B cell (primary cell): ENCODE measurements at regions not wholly inside any gene's neighbourhood (a gene's known extent, or its start where the extent isn't known, plus 50 kb on each side); places are given as distances from the start of the nearest gene placed in this dataset.

ENCODE experiments used
- ATAC-seq: fragments of 200-7000 bp; cut with Tn5 transposase; one replicate; pipeline ENCODE4 v1.10.0; 2021; ENCODE audit warnings: low read depth, mild to moderate bottlenecking, moderate number of reproducible peaks, moderate library complexity
- CTCF ChIA-PET: fragments of 350-600 bp; sonication (Branson Sonifier 250); formaldehyde crosslinking; loops from one replicate; lab custom pipeline; 2021; ENCODE audit warnings: antibody characterized with exemption, inconsistent platforms; lab: Charles Lee
- POLR2A ChIA-PET: fragments of 350-600 bp; sonication (Branson Sonifier 250); formaldehyde crosslinking; loops from one replicate; lab custom pipeline; 2021; ENCODE audit warnings: antibody characterized with exemption; lab: Charles Lee
- DNase-seq: peaks from one replicate; pipeline ENCODE4 v3.0.0; 2013
- H2AFZ ChIP-seq: 2 replicates; pipeline ENCODE4 v1.6.1; 2012; ENCODE audit warnings: mild to moderate bottlenecking, low read depth, low read length; ENCODE audit not compliant: insufficient read depth, poor library complexity, severe bottlenecking
- H3K27ac ChIP-seq, 2 donors: 1 replicate in 1 of 2; 2 replicates in 1 of 2; pipeline ENCODE4 v1.5.1; 2012 to 2013; ENCODE audit warnings: low read length in 2 of 2, mild to moderate bottlenecking in 2 of 2, moderate library complexity in 1 of 2
- H3K27me3 ChIP-seq, 4 experiments: fragments of 200-600 bp in 1 of 4; sonication (generic) in 1 of 4; replicated peaks in 1 of 4; 1 replicate in 2 of 4; 2 replicates in 2 of 4; pipeline versions ENCODE4 v1.6.1 to v1.7.0; 2013 to 2016; ENCODE audit warnings: low read length in 3 of 4, mild to moderate bottlenecking in 2 of 4, mixed read lengths in 1 of 4, moderate library complexity in 1 of 4; ENCODE audit not compliant: insufficient read depth in 4 of 4, control insufficient read depth in 3 of 4; ENCODE audit errors: control extremely low read depth in 1 of 4
- H3K36me3 ChIP-seq, 2 experiments: replicated peaks in 1 of 2; 1 replicate in 1 of 2; 2 replicates in 1 of 2; pipeline versions ENCODE4 v1.6.1 to v1.7.1; 2013; ENCODE audit warnings: low read length in 1 of 2; ENCODE audit not compliant: insufficient read depth in 2 of 2, control insufficient read depth in 1 of 2; ENCODE audit errors: control extremely low read depth in 1 of 2, extremely low read depth in 1 of 2
- H3K4me1 ChIP-seq, 2 donors: fragments of 200-600 bp in 1 of 2; sonication (generic) in 1 of 2; 1 replicate in 1 of 2; 2 replicates in 1 of 2; pipeline versions ENCODE4 v1.5.1 to v1.6.1; 2013 to 2017; ENCODE audit warnings: low read length in 2 of 2; ENCODE audit not compliant: control insufficient read depth in 2 of 2, insufficient read depth in 2 of 2
- H3K4me2 ChIP-seq: replicated peaks from 2 replicates; pipeline ENCODE3; 2012; ENCODE audit warnings: mild to moderate bottlenecking, low read depth, low read length; ENCODE audit not compliant: poor library complexity, severe bottlenecking
- H3K4me3 ChIP-seq, 5 experiments: fragments of 200-600 bp in 1 of 5; sonication (generic) in 1 of 5; 1 replicate in 3 of 5; 2 replicates in 2 of 5; pipeline versions ENCODE4 v1.5.1 to v1.7.0; 2011 to 2016; ENCODE audit warnings: low read length in 4 of 5, mild to moderate bottlenecking in 4 of 5, low read depth in 2 of 5, control low read depth in 1 of 5, moderate library complexity in 1 of 5; ENCODE audit not compliant: insufficient read depth in 1 of 5; ENCODE audit errors: control extremely low read depth in 1 of 5, extremely low read depth in 1 of 5
- H3K79me2 ChIP-seq: fragments of 200-600 bp; sonication (generic); one replicate; pipeline ENCODE4 v1.6.0; 2016; ENCODE audit warnings: low read length; ENCODE audit not compliant: control insufficient read depth, insufficient read depth
- H3K9ac ChIP-seq: fragments of 200-600 bp; sonication (generic); 2 replicates; pipeline ENCODE4 v1.6.1; 2017; ENCODE audit warnings: mild to moderate bottlenecking, low read length, moderate library complexity
- H3K9me3 ChIP-seq, 3 donors: one replicate each; pipeline versions ENCODE4 v1.6.1 to v1.7.1; 2013; ENCODE audit warnings: low read length in 2 of 3; ENCODE audit not compliant: control insufficient read depth in 2 of 3, insufficient read depth in 1 of 3; ENCODE audit errors: control extremely low read depth in 1 of 3
- H4K20me1 ChIP-seq: 2 replicates; pipeline ENCODE4 v1.6.0; 2012; ENCODE audit warnings: mild to moderate bottlenecking, low read length; ENCODE audit not compliant: insufficient read depth, control insufficient read depth, poor library complexity, severe bottlenecking
- H3K27ac Mint-ChIP-seq: one replicate; pipeline ENCODE4 v1.8.0; 2021; ENCODE audit warnings: mixed read lengths
- H3K27me3 Mint-ChIP-seq: one replicate; pipeline ENCODE4 v1.8.0; 2021; ENCODE audit warnings: mixed read lengths
- H3K4me1 Mint-ChIP-seq: one replicate; pipeline ENCODE4 v1.8.0; 2021; ENCODE audit warnings: mixed read lengths
- H3K4me3 Mint-ChIP-seq: one replicate; pipeline ENCODE4 v1.8.0; 2021; ENCODE audit warnings: mixed read lengths
- H3K9me3 Mint-ChIP-seq: one replicate; pipeline ENCODE4 v1.8.0; 2022; ENCODE audit warnings: mixed read lengths; ENCODE audit not compliant: insufficient read depth
- CTCF ChIP-seq: fragments of 200-600 bp; IDR thresholded peaks from one replicate; pipeline ENCODE4 v1.8.0; 2022; ENCODE audit warnings: antibody characterized with exemption, mild to moderate bottlenecking
- EZH2 ChIP-seq: IDR thresholded peaks from 2 replicates; pipeline ENCODE4 v1.6.1; 2012; ENCODE audit warnings: borderline replicate concordance, low read depth, mild to moderate bottlenecking, moderate library complexity, low read length; ENCODE audit not compliant: insufficient read depth, poor library complexity, severe bottlenecking
- WGBS: methylation state at CpG from one replicate; pipeline ENCODE4 v1.1.5; 2013; ENCODE audit warnings: missing lambda C conversion rate; ENCODE audit not compliant: insufficient coverage; 5-methylcytosine and 5-hydroxymethylcytosine counted together
- intact Hi-C: fragments of 100-400 bp; cut with micrococcal nuclease; formaldehyde crosslinking; loops from one replicate; pipeline ENCODE4 v1.10.0; 2022

- H4K20me1 ChIP-seq, result no peaks in the 10 kb centered on the region
- no peak overlapping the region for H2AFZ ChIP-seq
- no peak overlapping the region for H3K27ac ChIP-seq
- no peak for ATAC-seq
- Mint-ChIP-seq H3K9me3 (no peaks in the 10 kb centered on the region), H3K27me3 (no peaks in the 10 kb centered on the region), H3K27ac (no peak overlapping the region), H3K4me1 (no peaks in the 10 kb centered on the region), H3K4me3 (no peak overlapping the region)
- ChIA-PET POLR2A (no interaction called here), CTCF (no interaction called here)
- 73% methylated on average over 3 of the region's 4 CpGs for WGBS
- intact Hi-C loops, result no loop called here
- no peak for DNase-seq
- H3K36me3 ChIP-seq, result no peaks in the 10 kb centered on the region
- no peak overlapping the region for H3K4me3 ChIP-seq
- no peak for TF ChIP-seq EZH2
- TF ChIP-seq CTCF, result no peak
- no peak overlapping the region for H3K9ac ChIP-seq
- H3K27me3 ChIP-seq, result no peaks in the 10 kb centered on the region
- peaks cover 0 to 8% (median 0%) of the 10 kb centered on the region in 3 donors for H3K9me3 ChIP-seq
- no peak overlapping the region for H3K4me2 ChIP-seq
- no peaks in the 10 kb centered on the region for H3K79me2 ChIP-seq
- H3K4me1 ChIP-seq, result no peaks in the 10 kb centered on the region
Measured at GRCh38 chr5:117103703-117104102, 529.1 kb upstream of the SEMA6A start.

- no peaks in the 10 kb centered on the region for H3K36me3 ChIP-seq
- TF ChIP-seq CTCF (no peak), EZH2 (no peak)
- H3K9me3 ChIP-seq, result peaks cover 0 to 8% (median 0%) of the 10 kb centered on the region in 3 donors
- CTCF ChIA-PET, result no interaction called here
- Mint-ChIP-seq H3K27ac (no peak overlapping the region), H3K4me1 (no peaks in the 10 kb centered on the region), H3K27me3 (no peaks in the 10 kb centered on the region), H3K9me3 (no peaks in the 10 kb centered on the region), H3K4me3 (no peak overlapping the region)
- no peak for ATAC-seq
- H3K4me3 ChIP-seq, result no peak overlapping the region
- H3K4me2 ChIP-seq, result no peak overlapping the region
- H3K27me3 ChIP-seq, result no peaks in the 10 kb centered on the region
- no peaks in the 10 kb centered on the region for H3K79me2 ChIP-seq
- no peak overlapping the region for H3K27ac ChIP-seq
- H4K20me1 ChIP-seq, result no peaks in the 10 kb centered on the region
- POLR2A ChIA-PET, result no interaction called here
- intact Hi-C loops, result no loop called here
- H2AFZ ChIP-seq, result no peak overlapping the region
- H3K4me1 ChIP-seq, result no peaks in the 10 kb centered on the region
- DNase-seq, result no peak
- H3K9ac ChIP-seq, result no peak overlapping the region
Measured at GRCh38 chr5:117102591-117102990, 528.0 kb upstream of the SEMA6A start.
